Cardiac septum (tissue), 1 donor: ENCODE measurements at regions not wholly inside any gene's neighbourhood (a gene's known extent, or its start where the extent isn't known, plus 50 kb on each side); places are given as distances from the start of the nearest gene placed in this dataset.

Experiments used
- DNase-seq: peaks from one replicate; pipeline ENCODE4 v3.0.0-alpha.2; 2020; ENCODE audit warnings: low spot score
- intact Hi-C: fragments of 100-400 bp; cut with DNase I; formaldehyde crosslinking; loops from one replicate; pipeline ENCODE4 v1.14.0; 2022
- donor health status: DM: no; HTN: no; CAD: no.

DNA sequence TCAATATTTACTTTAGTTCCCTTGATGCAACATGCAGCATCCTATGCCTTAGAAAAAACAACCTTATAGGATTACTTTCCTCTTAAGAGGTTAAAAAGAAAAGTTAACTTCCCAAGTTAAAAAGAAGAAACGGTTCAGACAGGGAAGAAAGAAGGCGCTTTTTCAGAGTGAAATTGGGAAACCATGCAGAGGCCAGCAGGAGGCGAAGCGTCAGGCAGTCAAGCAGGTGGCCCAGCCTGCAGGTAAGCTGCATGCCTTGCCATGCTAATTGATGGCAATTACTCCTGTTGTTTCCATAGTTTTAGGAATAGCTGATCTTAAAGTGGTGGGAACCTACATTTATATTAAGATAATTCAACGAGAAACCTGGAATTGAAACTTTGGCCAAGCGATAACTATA, 302.6 kb upstream of the SP4 start:
- intact Hi-C loops: no loop called here
- DNase-seq: no peak

DNA sequence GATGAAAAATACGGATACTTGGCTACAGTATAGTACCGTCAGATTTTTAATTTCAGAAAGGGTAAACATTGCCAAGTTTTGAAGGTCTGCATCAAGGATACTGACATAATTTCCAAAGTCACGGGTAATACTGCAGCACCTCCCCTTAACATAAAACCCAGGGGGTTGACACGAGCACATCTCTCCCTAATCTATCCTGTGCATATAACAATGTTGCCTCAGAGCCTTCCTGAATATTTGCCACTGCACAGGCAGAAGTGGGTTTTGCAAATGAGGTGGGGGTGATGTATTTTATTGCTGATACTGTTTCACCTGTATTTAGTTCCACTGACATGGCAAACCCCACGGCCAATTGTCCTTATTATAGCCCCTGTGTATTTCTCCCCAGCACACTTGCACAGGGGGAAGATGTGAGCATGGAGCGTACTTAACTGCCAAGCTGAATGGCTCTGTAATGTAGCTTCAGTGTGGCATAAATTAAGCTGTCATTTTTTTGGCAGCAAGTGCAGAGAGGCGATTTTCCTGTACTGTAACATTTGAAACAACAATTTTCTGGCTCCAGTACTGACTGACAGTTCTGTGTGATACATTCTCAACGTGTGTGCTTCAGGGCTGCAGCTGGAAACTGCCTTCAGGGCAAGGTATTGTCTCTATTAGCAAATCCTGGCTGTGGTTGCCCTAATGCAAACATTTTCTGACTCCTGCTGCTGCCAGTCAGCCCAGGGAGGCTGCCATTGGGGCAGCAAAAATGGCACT, 299.6 kb upstream of the SP4 start:
- intact Hi-C loops: no loop called here
- no peak for DNase-seq

DNA sequence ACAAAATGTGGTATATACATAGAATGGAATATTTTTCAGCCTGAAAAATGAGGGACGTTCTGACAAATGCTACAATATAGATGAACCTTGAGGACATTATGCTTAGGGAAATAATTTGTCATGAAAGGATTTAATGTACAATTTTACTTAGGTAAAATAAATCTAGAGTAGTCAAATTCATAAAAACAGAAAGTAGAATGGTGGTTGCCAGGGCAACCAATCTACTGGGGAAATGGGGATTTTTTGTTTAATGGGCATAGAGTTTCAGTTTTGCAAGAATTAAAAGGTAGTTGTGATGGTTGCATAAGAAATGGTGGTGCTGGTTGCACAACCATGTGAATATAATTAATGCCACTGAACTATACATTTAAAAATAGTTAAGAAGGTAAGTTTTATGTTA, 296.0 kb upstream of the SP4 start:
- DNase-seq: no peak
- intact Hi-C loops: no loop called here

DNA sequence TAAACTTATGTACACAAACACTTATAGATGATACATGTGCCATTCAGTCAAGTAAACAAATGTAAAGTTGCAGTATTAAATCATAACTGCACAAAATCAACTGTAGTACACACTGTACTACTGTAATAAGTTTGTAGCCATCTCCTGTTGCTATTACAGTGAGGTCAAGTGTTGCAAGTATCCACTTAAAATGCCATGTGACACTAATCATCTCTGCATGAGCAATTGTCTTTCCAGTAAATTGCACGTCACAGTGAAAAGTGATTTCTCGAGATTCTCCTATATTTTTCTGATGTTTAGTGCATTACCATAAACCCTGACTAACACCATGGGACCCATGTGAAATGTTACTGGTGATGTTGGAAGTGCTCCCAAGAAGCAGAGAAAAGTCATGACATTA, 293.3 kb upstream of the SP4 start:
- DNase-seq: no peak
- intact Hi-C loops: no loop called here

DNA sequence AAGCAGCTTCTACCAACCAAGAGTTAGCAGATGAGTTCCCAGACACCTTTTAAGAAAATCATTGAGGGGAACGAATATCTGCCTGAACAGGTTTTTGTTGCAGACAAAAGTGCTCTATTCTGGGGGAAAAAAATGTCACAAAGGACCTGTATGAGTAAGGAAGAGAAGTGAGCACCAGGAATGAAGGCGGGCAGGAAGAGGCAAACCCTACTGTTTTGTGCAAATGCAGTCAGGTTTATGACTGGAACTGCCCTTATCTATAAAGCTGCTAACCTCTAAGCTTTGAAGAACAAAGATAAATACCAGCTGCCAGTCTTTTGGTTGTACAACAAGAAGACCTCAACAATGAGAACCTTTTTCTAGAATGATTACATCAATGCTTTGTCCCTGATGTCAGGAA, 292.4 kb upstream of the SP4 start:
- DNase-seq: no peak
- intact Hi-C loops: no loop called here

DNA sequence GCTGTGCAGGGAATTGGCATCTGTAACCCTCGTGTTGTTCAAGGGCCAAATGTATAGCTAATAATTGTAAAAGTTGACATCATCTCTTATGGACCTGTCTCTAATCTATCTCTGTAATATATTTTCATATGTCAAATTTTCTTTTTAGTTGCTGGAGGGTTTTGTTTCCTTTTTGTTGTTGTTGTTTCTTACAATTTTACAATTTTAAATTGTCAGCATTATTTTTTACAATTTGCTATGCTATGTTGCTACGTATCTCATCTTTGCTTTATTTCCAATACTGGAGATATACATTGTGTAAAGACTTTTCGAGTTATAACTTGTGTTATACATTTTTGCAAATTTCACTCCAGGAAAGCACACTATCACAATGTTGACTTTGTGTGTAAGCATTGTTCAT, 290.2 kb upstream of the SP4 start:
- DNase-seq: no peak
- intact Hi-C loops: no loop called here

DNA sequence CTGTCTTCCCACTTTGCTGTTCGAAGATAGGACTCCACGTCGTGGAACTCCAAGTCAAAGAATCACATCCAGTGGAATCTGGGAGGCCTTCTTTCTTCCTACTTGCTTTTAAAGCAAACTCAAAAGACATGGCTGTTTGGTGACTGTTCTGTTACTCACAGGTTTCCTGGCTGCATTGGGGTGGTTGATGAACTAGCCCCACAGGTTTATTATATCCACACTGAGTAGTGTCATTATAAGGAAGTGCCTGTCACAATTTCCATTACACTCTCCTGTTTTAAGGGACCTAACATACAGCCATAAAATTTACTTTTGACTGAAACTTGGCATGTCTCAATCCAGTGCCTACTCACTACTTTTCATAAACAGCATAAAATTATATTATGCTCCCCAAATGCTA, 287.3 kb upstream of the SP4 start:
- DNase-seq: no peak
- intact Hi-C loops: no loop called here

DNA sequence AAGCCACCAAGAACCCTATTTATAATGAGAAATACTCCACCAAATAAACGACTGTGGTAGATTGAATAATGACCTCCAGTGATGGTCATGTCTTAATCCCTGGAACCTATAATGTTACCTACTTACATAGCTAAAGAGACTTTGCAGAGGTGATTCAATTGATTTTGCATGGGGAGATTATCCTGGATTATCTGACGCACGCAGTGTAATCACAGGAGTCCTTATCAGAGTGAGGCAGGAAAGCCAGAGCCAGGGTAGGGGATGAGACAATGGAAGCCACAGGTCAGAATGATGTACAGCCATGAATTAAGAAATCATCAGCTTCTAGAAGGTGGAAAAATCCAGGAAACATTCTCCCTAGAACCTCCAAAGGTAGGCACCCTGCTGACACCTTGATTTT, 286.4 kb upstream of the SP4 start:
- DNase-seq: no peak
- intact Hi-C loops: no loop called here

DNA sequence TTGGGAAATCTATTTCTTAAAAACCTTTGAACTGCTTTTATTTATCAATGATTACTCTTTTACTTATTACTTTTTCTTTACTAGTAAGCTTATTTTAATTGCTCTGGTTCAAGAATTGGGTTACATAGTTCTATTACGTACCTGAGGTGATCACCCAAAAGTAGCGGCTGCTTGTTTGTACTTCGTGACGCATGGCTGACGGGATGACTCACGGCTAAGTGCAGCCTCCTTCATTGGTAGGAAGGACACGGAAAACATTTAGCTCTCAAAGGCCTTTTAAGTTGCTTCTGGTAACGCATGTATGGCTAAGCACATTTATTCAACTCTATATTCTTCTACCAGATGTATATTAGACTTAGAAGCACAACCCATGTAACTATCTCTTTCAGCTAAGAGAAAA, 285.8 kb upstream of the SP4 start:
- DNase-seq: no peak
- intact Hi-C loops: no loop called here

DNA sequence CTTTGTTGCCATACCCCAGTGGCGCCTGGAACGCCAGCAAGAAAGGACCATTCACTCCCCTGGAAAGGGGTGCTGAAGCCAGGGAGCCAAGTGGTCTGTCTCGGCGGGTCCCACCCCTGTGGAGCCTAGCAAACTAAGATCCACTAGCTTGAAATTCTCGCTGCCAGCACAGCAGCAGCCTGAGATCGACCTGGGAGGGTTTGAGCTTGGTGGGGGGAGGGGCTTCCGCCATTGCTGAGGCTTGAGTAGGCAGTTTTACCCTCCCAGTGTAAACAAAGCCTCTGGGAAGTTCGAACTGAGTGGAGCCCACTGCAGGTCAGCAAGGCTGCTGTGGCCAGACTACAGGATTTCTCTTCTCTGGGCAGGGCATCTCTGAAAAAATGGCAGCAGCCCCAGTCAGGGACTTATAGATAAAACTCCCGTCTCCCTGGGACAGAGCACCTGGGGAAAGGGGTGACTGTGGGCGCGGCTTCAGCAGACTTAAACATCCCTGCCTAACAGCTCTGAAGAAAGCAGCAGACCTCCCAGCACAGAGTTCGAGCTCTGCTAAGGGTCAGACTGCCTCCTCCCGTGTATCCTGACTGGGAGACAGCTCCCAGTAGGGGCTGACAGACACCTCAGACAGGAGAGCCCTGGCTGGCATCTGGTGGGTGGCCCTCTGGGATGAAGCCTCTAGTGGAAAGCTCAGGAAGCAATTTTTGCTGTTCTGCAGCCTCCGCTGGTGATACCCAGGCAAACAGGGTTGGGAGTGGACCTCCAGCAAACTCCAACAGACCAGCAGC, 281.1 kb upstream of the SP4 start:
- DNase-seq: no peak
- intact Hi-C loops: no loop called here

DNA sequence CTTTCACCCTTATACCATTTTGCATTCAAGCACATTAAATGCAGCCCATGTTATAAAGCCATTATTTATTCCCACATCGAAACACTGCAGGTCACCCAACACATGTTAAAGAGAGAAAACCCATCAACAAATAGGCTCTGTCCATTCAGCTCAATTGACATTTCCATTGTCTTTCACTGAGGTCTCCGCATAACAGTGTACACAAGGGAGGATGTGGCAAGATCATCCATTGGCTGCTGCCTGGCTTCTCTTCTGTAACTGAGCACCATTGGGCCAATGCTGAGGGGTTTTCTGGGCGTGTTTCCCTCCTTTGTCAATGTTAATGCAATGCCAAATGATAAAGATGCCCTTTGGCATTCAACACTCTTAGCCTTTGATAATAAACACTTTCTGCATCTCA, 278.1 kb upstream of the SP4 start:
- DNase-seq: no peak
- intact Hi-C loops: no loop called here

DNA sequence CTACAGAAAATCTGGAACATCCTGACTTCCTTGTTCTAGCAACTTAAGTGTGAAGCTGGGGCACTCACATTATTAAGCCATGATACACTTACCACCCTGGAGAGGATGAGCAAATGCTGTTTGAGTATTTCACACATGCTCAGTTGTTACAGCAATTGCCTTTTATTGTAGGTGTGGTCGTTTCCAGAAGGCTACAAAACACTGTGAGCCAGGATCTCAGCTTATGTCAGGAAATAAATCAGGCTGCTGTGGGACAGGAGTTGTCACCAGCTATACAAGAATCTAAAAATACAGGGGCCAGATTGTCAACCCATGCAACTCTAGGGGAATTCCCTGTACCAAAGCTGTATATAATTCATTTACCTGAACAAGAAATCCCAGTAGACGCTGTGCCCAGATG, 273.3 kb upstream of the SP4 start:
- DNase-seq: no peak
- intact Hi-C loops: no loop called here

DNA sequence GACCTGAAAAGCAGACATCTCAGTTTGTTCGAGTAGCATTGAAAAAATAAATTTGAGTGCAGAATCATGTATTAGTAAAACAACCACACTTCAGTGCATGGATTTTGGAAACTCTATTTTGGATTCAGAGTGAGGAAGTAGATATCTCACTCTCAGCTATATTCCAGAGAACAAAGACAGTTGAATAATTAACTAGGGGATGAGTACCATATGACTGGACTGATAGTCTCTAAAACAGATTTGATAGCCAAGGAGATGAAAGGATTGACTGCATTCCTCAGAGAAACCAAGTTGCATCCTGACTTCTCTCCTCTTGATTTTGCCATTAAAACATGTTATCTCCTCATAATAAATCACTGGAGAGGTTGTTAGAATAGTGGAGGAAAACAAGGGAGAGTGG, 268.4 kb upstream of the SP4 start:
- intact Hi-C loops: no loop called here
- DNase-seq: no peak

DNA sequence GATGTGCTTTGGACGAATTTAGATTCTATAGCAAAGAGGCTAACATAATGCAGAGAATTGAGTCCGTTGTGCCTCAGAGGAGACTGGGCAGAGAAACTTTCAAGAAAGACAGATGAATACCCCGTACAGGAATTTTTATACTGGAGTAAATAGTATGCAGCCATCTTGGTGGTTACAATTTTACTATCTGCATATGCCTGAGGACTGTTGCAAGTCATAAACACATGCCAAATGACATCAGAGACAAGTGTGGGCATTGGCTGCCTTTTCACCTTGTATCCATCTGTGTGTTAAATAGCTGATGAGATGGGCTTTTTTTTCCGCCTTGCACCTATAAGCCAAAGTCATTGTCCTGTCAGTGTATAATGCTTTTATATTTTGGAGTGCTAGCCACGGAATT, 267.5 kb upstream of the SP4 start:
- intact Hi-C loops: no loop called here
- DNase-seq: no peak

DNA sequence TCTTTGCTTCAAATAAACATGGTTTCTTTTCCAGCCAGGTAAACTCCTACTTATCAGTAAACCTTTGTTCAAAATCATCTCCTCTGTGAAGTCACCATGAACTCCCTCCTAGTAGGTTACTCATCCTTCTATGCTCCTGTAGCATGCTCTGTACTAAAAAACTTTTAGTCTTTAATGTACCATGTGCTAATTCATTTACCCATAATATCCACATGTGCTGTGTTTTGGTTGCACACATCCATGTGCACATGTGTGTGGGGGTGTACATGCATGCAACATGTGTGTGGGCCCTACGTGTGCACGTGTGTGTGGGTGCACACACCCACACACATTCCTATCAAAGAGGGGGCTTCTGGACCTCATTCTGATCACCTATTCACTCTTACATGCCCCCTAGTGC, 259.9 kb upstream of the SP4 start:
- intact Hi-C loops: no loop called here
- DNase-seq: no peak

DNA sequence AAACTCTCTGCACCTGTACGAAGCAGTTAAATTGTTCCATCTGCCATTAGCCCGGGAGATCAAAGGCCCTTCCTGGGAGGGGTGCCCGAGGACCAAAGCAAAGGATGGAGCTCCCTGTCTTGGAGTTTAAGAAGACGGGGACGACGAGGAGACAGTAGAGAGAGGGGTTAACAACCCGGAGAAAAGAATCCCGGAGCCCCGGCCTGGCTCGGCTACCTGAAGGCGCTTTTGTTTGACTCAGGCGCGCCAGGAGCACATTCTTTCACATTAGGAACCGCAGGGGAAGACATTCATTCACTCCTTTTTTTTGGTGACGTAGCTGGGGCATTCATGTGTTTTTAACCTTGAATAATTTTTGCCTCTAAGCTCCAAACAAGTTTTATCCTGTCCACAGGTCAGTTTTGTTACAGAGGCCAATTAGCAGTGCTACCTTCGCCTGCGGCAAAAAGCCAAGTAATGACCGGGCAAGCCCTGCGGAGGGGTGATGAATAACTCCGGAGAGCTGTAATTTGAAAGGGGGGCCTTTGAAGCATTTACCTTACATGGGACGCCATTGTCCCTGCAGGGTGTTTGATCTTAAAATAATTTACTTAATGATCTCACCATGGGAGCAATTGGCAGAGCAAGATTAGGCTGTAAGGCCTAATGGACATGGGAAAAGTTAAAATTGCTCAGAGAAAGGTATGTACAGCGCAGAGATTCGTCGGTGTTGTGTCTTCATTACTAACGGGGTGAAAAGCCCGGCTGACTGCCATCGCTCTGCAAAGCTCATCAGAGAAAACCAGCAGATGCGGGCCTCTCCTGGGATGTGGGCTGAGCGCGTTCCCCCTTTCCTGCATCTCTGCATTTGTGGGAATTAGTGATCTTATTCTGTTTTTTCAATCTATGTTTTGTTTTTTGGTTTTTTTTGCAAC, 258.0 kb upstream of the SP4 start:
- intact Hi-C loops: no loop called here
- no peak for DNase-seq

DNA sequence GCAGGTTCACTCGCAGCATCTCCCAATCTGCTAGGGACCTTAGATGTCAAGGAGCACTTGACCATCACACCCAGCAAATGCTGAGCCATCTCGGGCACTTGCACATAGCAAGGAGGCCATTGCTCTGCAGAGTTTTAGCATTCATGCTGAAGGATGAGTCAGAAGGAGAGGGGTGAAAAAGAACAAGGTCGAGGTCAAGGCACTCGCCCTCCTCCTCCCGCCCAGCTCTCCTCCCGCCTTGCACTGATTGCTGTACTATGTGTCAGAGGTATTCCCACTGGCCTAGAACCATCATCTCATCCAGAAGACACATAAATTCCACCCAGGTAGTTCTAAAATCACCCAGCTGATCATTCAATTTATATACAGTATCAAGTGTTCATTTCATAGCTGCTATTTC, 255.1 kb upstream of the SP4 start:
- intact Hi-C loops: no loop called here

DNA sequence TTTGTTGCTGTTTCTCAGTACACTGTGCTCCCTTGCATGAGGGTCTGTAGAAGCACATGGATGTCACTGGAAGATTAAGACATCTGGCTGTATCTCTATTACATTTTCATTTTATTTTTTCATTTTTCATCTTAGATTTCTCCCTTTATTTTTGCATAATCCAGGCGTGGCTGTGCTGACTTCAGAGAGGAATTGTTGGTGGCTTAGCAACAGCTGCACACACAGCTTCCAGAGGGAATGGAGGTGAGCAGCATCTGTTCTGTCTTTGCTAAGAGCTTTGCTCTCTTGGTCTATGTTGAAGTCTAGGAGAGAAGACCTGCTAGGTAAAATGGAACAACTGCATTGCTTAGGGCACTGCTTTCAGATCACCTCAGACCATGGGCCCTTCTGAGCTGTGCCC, 254.4 kb upstream of the SP4 start:
- intact Hi-C loops: no loop called here

More for the DNA sequence above, 255.1 kb upstream of the SP4 start:
- no peak for DNase-seq

DNA sequence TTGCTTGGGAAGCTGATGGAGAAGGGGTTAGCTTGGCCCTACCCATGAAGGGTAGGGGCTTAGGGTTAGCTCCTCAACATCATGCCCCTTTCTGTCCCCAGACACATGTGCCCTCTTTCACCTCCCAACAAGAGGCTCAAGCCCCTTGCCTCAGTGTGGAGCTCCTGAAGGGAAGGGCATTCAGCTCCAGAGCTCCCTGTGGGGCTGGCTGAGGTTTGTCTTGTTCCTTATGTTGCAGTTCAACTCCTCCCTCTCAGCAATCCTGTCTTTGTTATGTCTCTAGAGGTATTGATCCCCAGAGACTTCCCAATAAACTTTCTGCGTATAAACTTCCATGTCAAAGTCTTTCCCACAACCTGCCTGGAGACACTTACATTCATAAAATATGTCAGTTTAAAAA, 252.2 kb upstream of the SP4 start:
- no peak for DNase-seq
- intact Hi-C loops: no loop called here

More for the DNA sequence above, 254.4 kb upstream of the SP4 start:
- DNase-seq: no peak

DNA sequence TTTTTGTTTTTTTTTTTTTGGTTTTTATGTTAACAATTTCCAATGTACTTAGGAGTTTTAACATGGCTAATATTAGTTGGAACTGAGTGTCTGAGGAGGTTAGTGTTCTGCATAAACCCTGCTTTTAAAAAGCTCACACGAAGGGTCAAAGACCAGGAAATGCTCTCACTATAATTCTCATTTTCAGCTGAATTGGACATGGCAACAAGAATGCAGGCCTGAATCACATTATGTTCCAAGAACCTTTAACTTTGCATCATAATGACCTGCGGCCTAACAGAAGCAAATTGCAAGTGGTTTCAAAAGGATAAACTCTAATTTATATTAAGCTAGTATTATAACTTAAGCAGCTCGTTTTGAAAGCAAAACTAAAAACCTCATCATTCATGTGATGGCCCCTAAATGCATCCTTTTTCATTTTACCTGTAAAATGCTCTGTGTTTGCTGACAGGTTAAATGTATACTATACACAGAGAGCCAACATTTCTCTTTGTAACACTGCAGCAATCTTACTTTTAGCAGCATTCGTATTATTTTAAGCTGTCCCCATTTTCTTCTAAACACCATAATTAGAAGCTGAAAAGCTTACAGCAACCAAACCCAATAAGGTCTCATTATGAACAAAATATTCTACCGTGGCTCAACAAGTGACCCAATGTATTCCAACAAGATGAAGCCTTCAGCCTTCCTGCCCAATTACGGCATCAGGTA, 242.8 kb upstream of the SP4 start:
- intact Hi-C loops: no loop called here
- DNase-seq: no peak
